Spinal cord (tissue), 9 donors: ENCODE measurements at regions not wholly inside any gene's neighbourhood (a gene's known extent, or its start where the extent isn't known, plus 50 kb on each side); places are given as distances from the start of the nearest gene placed in this dataset.

Source experiments
- DNase-seq, 6 donors: peaks; one replicate each; pipeline versions ENCODE4 v3.0.0 to v3.0.0-alpha.2; 2013 to 2015; ENCODE audit warnings: low spot score in 6 of 6, low read depth in 4 of 6
- H3K27ac ChIP-seq: one replicate; pipeline ENCODE4 v1.5.1; 2013; ENCODE audit warnings: low read depth, low read length, control low read depth
- H3K27me3 ChIP-seq: one replicate; pipeline ENCODE4 v1.6.1; 2013; ENCODE audit warnings: low read length; ENCODE audit not compliant: control insufficient read depth, insufficient read depth
- H3K36me3 ChIP-seq: one replicate; pipeline ENCODE4 v1.6.1; 2013; ENCODE audit warnings: low read length; ENCODE audit not compliant: control insufficient read depth, insufficient read depth
- H3K4me1 ChIP-seq: one replicate; pipeline ENCODE4 v1.6.1; 2013; ENCODE audit warnings: low read length; ENCODE audit not compliant: control insufficient read depth, insufficient read depth
- H3K4me3 ChIP-seq: one replicate; pipeline ENCODE4 v1.5.1; 2013; ENCODE audit warnings: low read depth, low read length, control low read depth
- H3K9me3 ChIP-seq: one replicate; pipeline ENCODE4 v1.6.1; 2013; ENCODE audit warnings: low read length; ENCODE audit not compliant: control insufficient read depth, insufficient read depth
- WGBS: methylation state at CpG from one replicate; pipeline ENCODE4 v1.1.5; 2013; ENCODE audit warnings: missing lambda C conversion rate; ENCODE audit not compliant: insufficient coverage; 5-methylcytosine and 5-hydroxymethylcytosine counted together
- donor health status: healthy.

GRCh38 chr4:19309378-19309777, 942.3 kb upstream of the SLIT2 start:
- no CpG with 5 or more reads among the region's 2 CpGs for WGBS
- Histone ChIP-seq H3K27ac (no peak overlapping the region), H3K9me3 (no peaks in the 10 kb centered on the region), H3K27me3 (no peaks in the 10 kb centered on the region), H3K36me3 (no peaks in the 10 kb centered on the region), H3K4me3 (no peak overlapping the region), H3K4me1 (no peaks in the 10 kb centered on the region)
- peak in 2 of 6 donors; percentile 47 to 50 for DNase-seq

DNA sequence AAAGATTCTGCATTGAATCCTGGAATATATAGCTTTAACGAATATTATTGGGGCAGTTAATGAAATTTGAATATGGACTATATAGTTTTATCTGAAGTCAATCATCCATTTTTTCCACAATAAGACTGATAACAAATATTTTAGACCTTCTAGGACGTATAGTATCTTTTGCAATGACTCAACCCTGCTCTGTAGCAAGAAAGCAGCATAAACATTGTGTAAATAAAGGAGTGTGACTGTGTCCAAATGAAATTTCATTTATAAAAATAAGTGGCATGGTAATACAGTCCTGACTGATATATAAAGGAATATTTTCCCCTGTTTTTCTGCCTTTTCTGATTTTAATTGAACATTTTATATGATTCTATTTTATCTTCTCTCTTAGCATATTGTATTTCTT, 947.7 kb upstream of the SLIT2 start:
- H3K27me3 ChIP-seq, result no peaks in the 10 kb centered on the region
- no peaks in the 10 kb centered on the region for H3K36me3 ChIP-seq
- H3K4me3 ChIP-seq, result no peak overlapping the region
- H3K9me3 ChIP-seq, result no peaks in the 10 kb centered on the region
- no CpG with 5 or more reads among the region's 2 CpGs for WGBS
- DNase-seq, result no peak
- H3K27ac ChIP-seq, result no peak overlapping the region
- H3K4me1 ChIP-seq, result no peaks in the 10 kb centered on the region

- no peak for DNase-seq
- 76% methylated on average over 2 of the region's 4 CpGs for whole genome bisulfite sequencing
- Histone ChIP-seq H3K36me3 (no peaks in the 10 kb centered on the region), H3K27me3 (no peaks in the 10 kb centered on the region), H3K9me3 (no peaks in the 10 kb centered on the region), H3K4me1 (no peaks in the 10 kb centered on the region), H3K4me3 (no peak overlapping the region), H3K27ac (no peak overlapping the region)
Observed at GRCh38 chr4:19301527-19301926, 950.2 kb upstream of the SLIT2 start.

- DNase-seq, result peak in 1 of 6 donors; percentile 20
Observed at GRCh38 chr4:19300213-19300612, 951.5 kb upstream of the SLIT2 start.

GRCh38 chr4:19298998-19299397, 952.7 kb upstream of the SLIT2 start:
- Histone ChIP-seq H3K36me3 (no peaks in the 10 kb centered on the region), H3K27me3 (no peaks in the 10 kb centered on the region), H3K27ac (no peak overlapping the region), H3K4me3 (no peak overlapping the region), H3K9me3 (no peaks in the 10 kb centered on the region), H3K4me1 (no peaks in the 10 kb centered on the region)
- no CpG with 5 or more reads among the region's 3 CpGs for WGBS
- DNase-seq, result no peak

More at GRCh38 chr4:19300213-19300612, 951.5 kb upstream of the SLIT2 start:
- Histone ChIP-seq H3K4me3 (no peak overlapping the region), H3K9me3 (no peaks in the 10 kb centered on the region), H3K27me3 (no peaks in the 10 kb centered on the region), H3K27ac (no peak overlapping the region), H3K36me3 (no peaks in the 10 kb centered on the region), H3K4me1 (no peaks in the 10 kb centered on the region)
- WGBS, result no CpG with 5 or more reads among the region's 1 CpG

DNA sequence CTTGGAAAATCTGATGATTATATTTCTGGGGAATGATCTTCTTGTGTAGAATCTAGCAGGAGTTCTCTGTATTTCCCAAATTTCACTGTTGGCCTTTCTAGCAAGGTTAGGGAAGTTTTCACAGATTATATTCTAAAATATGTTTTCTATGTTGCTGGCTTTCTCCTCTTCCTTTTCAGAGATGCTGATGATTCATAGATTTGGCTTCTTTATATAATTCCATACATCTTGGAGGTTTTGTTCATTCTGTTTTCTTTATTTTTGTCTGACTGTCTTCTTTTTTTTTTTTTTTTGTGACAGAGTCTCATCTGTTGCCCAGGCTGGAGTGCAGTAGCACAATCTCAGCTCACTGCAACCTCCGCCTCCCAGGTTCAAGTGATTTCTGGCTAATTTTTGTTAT, 957.9 kb upstream of the SLIT2 start:
- no peak overlapping the region for H3K27ac ChIP-seq
- no CpG with 5 or more reads among the region's 1 CpG for WGBS
- no peaks in the 10 kb centered on the region for H3K36me3 ChIP-seq
- H3K9me3 ChIP-seq, result peaks cover 2% of the 10 kb centered on the region
- H3K27me3 ChIP-seq, result no peaks in the 10 kb centered on the region
- no peak overlapping the region for H3K4me3 ChIP-seq
- DNase-seq, result no peak
- H3K4me1 ChIP-seq, result no peaks in the 10 kb centered on the region

DNA sequence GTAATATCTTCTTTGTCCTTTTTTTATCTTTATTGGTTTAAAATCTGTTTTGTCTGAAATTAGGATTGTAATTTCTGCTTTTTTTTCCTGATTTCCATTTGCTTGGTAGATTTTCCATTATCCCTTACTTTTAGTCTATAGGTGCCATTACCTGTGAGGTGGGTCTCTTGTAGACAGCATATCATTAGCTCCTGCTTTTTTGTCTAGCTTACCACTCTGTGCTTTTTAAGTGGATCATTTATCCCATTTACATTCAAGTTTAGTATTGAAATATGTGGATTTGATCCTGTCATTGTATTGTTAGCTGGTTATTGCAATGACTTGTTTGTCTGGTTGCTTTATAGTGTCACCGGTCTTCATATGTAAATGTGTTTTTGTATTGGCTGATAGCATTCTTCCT, 958.6 kb upstream of the SLIT2 start:
- H3K4me3 ChIP-seq, result no peak overlapping the region
- no peak for DNase-seq
- peaks cover 2% of the 10 kb centered on the region for H3K9me3 ChIP-seq
- no peaks in the 10 kb centered on the region for H3K4me1 ChIP-seq
- no peaks in the 10 kb centered on the region for H3K36me3 ChIP-seq
- WGBS, result no CpG with 5 or more reads among the region's 1 CpG
- H3K27me3 ChIP-seq, result no peaks in the 10 kb centered on the region
- H3K27ac ChIP-seq, result no peak overlapping the region

GRCh38 chr4:19286924-19287323, 964.8 kb upstream of the SLIT2 start:
- H3K9me3 ChIP-seq, result no peaks in the 10 kb centered on the region
- H3K27me3 ChIP-seq, result no peaks in the 10 kb centered on the region
- no peaks in the 10 kb centered on the region for H3K36me3 ChIP-seq
- no CpG with 5 or more reads among the region's 1 CpG for WGBS
- no peak overlapping the region for H3K4me3 ChIP-seq
- DNase-seq, result no peak
- no peak overlapping the region for H3K27ac ChIP-seq
- no peaks in the 10 kb centered on the region for H3K4me1 ChIP-seq

DNA sequence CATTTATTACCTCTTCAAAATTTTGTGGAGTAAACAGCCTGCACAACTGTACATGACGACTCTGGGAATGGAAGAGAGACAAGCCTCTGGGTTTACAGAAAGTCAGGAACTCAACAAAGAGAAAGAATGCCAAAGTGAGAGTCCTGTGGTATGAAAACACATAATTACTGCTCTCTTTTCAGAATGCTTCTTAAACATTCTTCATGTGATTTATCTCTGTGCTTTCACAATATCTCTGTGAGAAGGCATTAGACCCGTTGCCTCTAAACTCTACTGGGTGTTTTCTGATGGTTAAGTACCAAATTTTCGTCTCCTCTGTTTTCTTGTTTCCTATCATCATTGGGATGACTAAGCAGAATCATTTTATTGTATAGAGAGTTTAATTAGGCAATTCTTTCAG, 966.6 kb upstream of the SLIT2 start:
- Histone ChIP-seq H3K27ac (no peak overlapping the region), H3K9me3 (peaks cover 2% of the 10 kb centered on the region), H3K4me3 (no peak overlapping the region), H3K36me3 (no peaks in the 10 kb centered on the region), H3K27me3 (no peaks in the 10 kb centered on the region), H3K4me1 (no peaks in the 10 kb centered on the region)
- WGBS, result no CpG with 5 or more reads among the region's 3 CpGs
- DNase-seq, result no peak

DNA sequence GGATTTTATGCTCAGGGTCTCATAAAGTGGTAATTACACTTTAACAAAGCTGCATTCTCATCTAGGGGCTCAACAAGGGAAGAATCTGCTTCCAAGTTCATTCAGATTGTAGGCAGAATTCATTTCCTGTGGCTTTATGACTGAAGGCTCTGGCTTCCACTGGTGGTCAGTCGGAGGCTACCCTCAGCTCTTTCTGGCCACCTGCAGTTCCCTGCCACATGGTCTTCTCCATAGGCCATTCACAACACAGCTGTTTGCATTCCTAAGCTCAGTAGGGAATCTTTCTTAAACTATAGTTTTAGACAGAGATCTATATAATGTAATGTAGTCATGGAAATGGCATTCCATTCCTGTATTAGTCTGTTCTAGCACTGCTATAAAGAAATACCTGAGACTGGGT, 973.0 kb upstream of the SLIT2 start:
- H3K4me1 ChIP-seq, result no peaks in the 10 kb centered on the region
- no peak overlapping the region for H3K4me3 ChIP-seq
- no peaks in the 10 kb centered on the region for H3K27me3 ChIP-seq
- no peak overlapping the region for H3K27ac ChIP-seq
- DNase-seq, result no peak
- 43% methylated on average over 1 of the region's 1 CpG for WGBS
- peaks cover 2% of the 10 kb centered on the region for H3K9me3 ChIP-seq
- no peaks in the 10 kb centered on the region for H3K36me3 ChIP-seq
